Kidney (tissue), 13 donors: ENCODE measurements at regions not wholly inside any gene's neighbourhood (a gene's known extent, or its start where the extent isn't known, plus 50 kb on each side); places are given as distances from the start of the nearest gene placed in this dataset.
"Not testable (repeated sequence)": the region's sequence is repeated elsewhere in the genome, so short reads cannot be mapped to it uniquely, and the experiment has no call there.

Source experiments
- DNase-seq, 5 donors: peaks; one replicate each; pipeline ENCODE4 v3.0.0-alpha.2; 2013 to 2020
- FAIRE-seq: peaks from 2 replicates; lab custom pipeline; 2012; peaks lifted over from hg19 to GRCh38; lab: Jason Lieb, UNC
- H3K27ac ChIP-seq, 2 donors: one replicate each; pipeline ENCODE4 v1.7.0; 2013; ENCODE audit warnings: low read depth in 2 of 2, low read length in 2 of 2, inconsistent platforms in 1 of 2
- H3K27me3 ChIP-seq: one replicate; pipeline ENCODE4 v1.7.1; 2013; ENCODE audit warnings: low read length, inconsistent platforms; ENCODE audit not compliant: control insufficient read depth, insufficient read depth
- H3K36me3 ChIP-seq, 3 donors: one replicate each; pipeline versions ENCODE4 v1.7.0 to v1.7.1; 2013; ENCODE audit warnings: low read length in 3 of 3, control low read depth in 1 of 3, inconsistent platforms in 1 of 3; ENCODE audit not compliant: insufficient read depth in 3 of 3, control insufficient read depth in 2 of 3
- H3K4me1 ChIP-seq, 3 donors: one replicate each; pipeline versions ENCODE4 v1.7.0 to v1.7.1; 2013; ENCODE audit warnings: low read length in 3 of 3, inconsistent platforms in 1 of 3, low read depth in 1 of 3; ENCODE audit not compliant: control insufficient read depth in 2 of 3, insufficient read depth in 2 of 3
- H3K4me3 ChIP-seq, 3 donors: one replicate each; pipeline versions ENCODE4 v1.7.0 to v1.8.1; 2013; ENCODE audit warnings: low read length in 3 of 3, control low read depth in 1 of 3, inconsistent platforms in 1 of 3
- H3K9ac ChIP-seq, 3 donors: one replicate each; pipeline versions ENCODE4 v1.7.0 to v1.7.1; 2013; ENCODE audit warnings: low read length in 3 of 3, control low read depth in 1 of 3, inconsistent platforms in 1 of 3
- H3K9me3 ChIP-seq, 3 donors: one replicate each; pipeline versions ENCODE4 v1.7.0 to v1.7.1; 2013; ENCODE audit warnings: low read length in 3 of 3, control low read depth in 1 of 3, inconsistent platforms in 1 of 3; ENCODE audit not compliant: control insufficient read depth in 2 of 3, insufficient read depth in 1 of 3
- CTCF ChIP-seq: IDR thresholded peaks from 3 replicates; pipeline ENCODE4 v1.5.1; 2012; ENCODE audit warnings: mild to moderate bottlenecking, moderate library complexity, borderline replicate concordance; ENCODE audit not compliant: insufficient read depth; ENCODE audit errors: extremely low read depth
- intact Hi-C: fragments of 100-400 bp; cut with DNase I; formaldehyde crosslinking; loops from one replicate; pipeline ENCODE4 v1.11.1; 2022
- donor health status: control.
- donor health status: control.
- donor health status: control.
- donor health status: control.
- donor health status: control.
- donor health status: DM: yes; HTN: yes; CAD: no.
- donor health status: Normal renal cell carcinoma (clear cell type).

GRCh38 chr1:214136324-214136919 lies 144.5 kb upstream of the SMYD2 start:
- DNase-seq (no peak), FAIRE-seq (no peak)
- Histone ChIP-seq H3K4me3 (no peak overlapping the region), H3K36me3 (no peaks in the 10 kb centered on the region), H3K9me3 (no peaks in the 10 kb centered on the region), H3K27ac (no peak overlapping the region), H3K4me1 (no peaks in the 10 kb centered on the region), H3K9ac (no peak overlapping the region), H3K27me3 (no peaks in the 10 kb centered on the region)
- no peak for TF ChIP-seq CTCF
- intact Hi-C loops, result no loop called here

GRCh38 chr1:214141486-214141885 lies 139.5 kb upstream of the SMYD2 start:
- FAIRE-seq (no peak), DNase-seq (no peak)
- Histone ChIP-seq H3K36me3 (no peaks in the 10 kb centered on the region), H3K4me1 (no peaks in the 10 kb centered on the region), H3K9me3 (no peaks in the 10 kb centered on the region), H3K27ac (no peak overlapping the region), H3K9ac (no peak overlapping the region), H3K4me3 (no peak overlapping the region), H3K27me3 (no peaks in the 10 kb centered on the region)
- no peak for TF ChIP-seq CTCF
- intact Hi-C loops, result no loop called here

- Histone ChIP-seq H3K4me1 (no peaks in the 10 kb centered on the region), H3K27ac (no peak overlapping the region), H3K9ac (no peak overlapping the region), H3K4me3 (no peak overlapping the region), H3K9me3 (no peaks in the 10 kb centered on the region), H3K36me3 (no peaks in the 10 kb centered on the region), H3K27me3 (no peaks in the 10 kb centered on the region)
- intact Hi-C loops, result no loop called here
- DNase-seq (peak in 1 of 5 donors; percentile 53), FAIRE-seq (no peak)
- TF ChIP-seq CTCF, result no peak
These were observed 137.7 kb upstream of the SMYD2 start for GRCh38 chr1:214143006-214143992.

- H3K4me1 ChIP-seq, DNase-seq, H3K9me3 ChIP-seq, H3K9ac ChIP-seq, intact Hi-C loops, H3K36me3 ChIP-seq, FAIRE-seq, H3K4me3 ChIP-seq, H3K27ac ChIP-seq, H3K27me3 ChIP-seq: not testable (repeated sequence)
These were observed 136.4 kb upstream of the SMYD2 start for GRCh38 chr1:214144521-214144920.
